IMR-90 (cell line): ENCODE measurements at regions not wholly inside any gene's neighbourhood (a gene's known extent, or its start where the extent isn't known, plus 50 kb on each side); places are given as distances from the start of the nearest gene placed in this dataset.

Experiments used
- ATAC-seq: fragments of 200-7000 bp; cut with Tn5 transposase; 2 replicates; pipeline ENCODE4 v1.9.1; 2020; ENCODE audit warnings: low read depth, mild to moderate bottlenecking, moderate library complexity
- BruUV-seq: library from RNA; stranded (reverse); fragments of 400-500 nt; replicated peaks from 2 replicates; lab custom pipeline; 2021; lab: Mats Ljungman, UMichigan
- CTCF ChIA-PET: fragments of 300-600 bp; formaldehyde crosslinking; extraction: SDS; loops from one replicate; lab custom pipeline; 2021; ENCODE audit warnings: antibody characterized with exemption; lab: Yijun Ruan, JAX
- POLR2A ChIA-PET: fragments of 300-600 bp; sonication (Branson Sonifier 250); formaldehyde crosslinking; loops from one replicate; lab custom pipeline; 2022; ENCODE audit warnings: antibody characterized with exemption; ENCODE audit not compliant: unreplicated experiment; lab: Charles Lee
- DNase-seq: peaks from one replicate; pipeline ENCODE4 v3.0.0; 2013
- H2AFZ ChIP-seq: replicated peaks from 2 replicates; pipeline ENCODE3; 2013; ENCODE audit warnings: low read length, mild to moderate bottlenecking; ENCODE audit not compliant: poor library complexity
- H2AK5ac ChIP-seq: 2 replicates; pipeline ENCODE4 v1.6.1; 2013; ENCODE audit warnings: low read depth, low read length, inconsistent platforms
- H2AK9ac ChIP-seq: replicated peaks from 2 replicates; pipeline ENCODE3; 2013; ENCODE audit warnings: mild to moderate bottlenecking, low read depth, low read length, moderate library complexity; ENCODE audit not compliant: poor library complexity
- H2BK120ac ChIP-seq: 2 replicates; pipeline ENCODE4 v1.6.1; 2013; ENCODE audit warnings: low read depth, low read length, inconsistent platforms
- H2BK15ac ChIP-seq: 3 replicates; pipeline ENCODE4 v1.6.1; 2013; ENCODE audit warnings: low read depth, low read length, inconsistent platforms
- H2BK20ac ChIP-seq: 2 replicates; pipeline ENCODE4 v1.6.1; 2013; ENCODE audit warnings: low read depth, mild to moderate bottlenecking, inconsistent platforms, low read length, moderate library complexity
- H2BK5ac ChIP-seq: 2 replicates; pipeline ENCODE4 v1.6.1; 2013; ENCODE audit warnings: mild to moderate bottlenecking, low read depth, low read length, inconsistent platforms; ENCODE audit not compliant: poor library complexity, severe bottlenecking
- H3K14ac ChIP-seq: replicated peaks from 2 replicates; pipeline ENCODE4 v1.6.1; 2013; ENCODE audit warnings: low read depth, low read length, inconsistent platforms
- H3K18ac ChIP-seq: 2 replicates; pipeline ENCODE4 v1.6.1; 2013; ENCODE audit warnings: low read depth, low read length, control low read depth
- H3K23ac ChIP-seq: 2 replicates; pipeline ENCODE4 v1.6.1; 2013; ENCODE audit warnings: low read depth, low read length, inconsistent platforms
- H3K27ac ChIP-seq: 2 replicates; pipeline ENCODE4 v1.5.1; 2013; ENCODE audit warnings: mild to moderate bottlenecking, control low read depth, low read length; ENCODE audit not compliant: insufficient read depth
- H3K27me3 ChIP-seq: 2 replicates; pipeline ENCODE4 v1.6.1; 2013; ENCODE audit warnings: low read length; ENCODE audit not compliant: control insufficient read depth, insufficient read depth
- H3K36me3 ChIP-seq: 2 replicates; pipeline ENCODE4 v1.6.1; 2013; ENCODE audit warnings: low read length, mixed read lengths; ENCODE audit not compliant: control insufficient read depth, insufficient read depth
- H3K4ac ChIP-seq: 2 replicates; pipeline ENCODE4 v1.6.1; 2013; ENCODE audit warnings: low read depth, low read length, inconsistent platforms
- H3K4me1 ChIP-seq: 2 replicates; pipeline ENCODE4 v1.6.1; 2013; ENCODE audit warnings: low read length, mixed read lengths; ENCODE audit not compliant: control insufficient read depth, insufficient read depth
- H3K4me2 ChIP-seq: 2 replicates; pipeline ENCODE4 v1.6.1; 2013; ENCODE audit warnings: low read depth, mild to moderate bottlenecking, control low read depth, low read length, moderate library complexity
- H3K4me3 ChIP-seq: 2 replicates; pipeline ENCODE4 v1.5.1; 2013; ENCODE audit warnings: low read depth, mild to moderate bottlenecking, control low read depth, low read length, moderate library complexity; ENCODE audit not compliant: insufficient read depth
- H3K56ac ChIP-seq: 2 replicates; pipeline ENCODE4 v1.6.1; 2013; ENCODE audit warnings: low read length, inconsistent platforms; ENCODE audit not compliant: insufficient read depth; ENCODE audit errors: extremely low read depth
- H3K79me1 ChIP-seq, 2 experiments: 2 replicates each; pipeline ENCODE4 v1.6.1; 2013; ENCODE audit warnings: low read length in 2 of 2, inconsistent platforms in 1 of 2, low read depth in 1 of 2
- H3K9ac ChIP-seq: 2 replicates; pipeline ENCODE4 v1.6.1; 2013; ENCODE audit warnings: low read depth, low read length, control low read depth
- H3K9me1 ChIP-seq: 2 replicates; pipeline ENCODE4 v1.6.1; 2013; ENCODE audit warnings: low read length, inconsistent platforms; ENCODE audit not compliant: insufficient read depth
- H3K9me3 ChIP-seq: 2 replicates; pipeline ENCODE4 v1.6.1; 2013; ENCODE audit warnings: low read length; ENCODE audit not compliant: control insufficient read depth, insufficient read depth
- H4K20me1 ChIP-seq: 2 replicates; pipeline ENCODE4 v1.6.1; 2013; ENCODE audit warnings: low read length, inconsistent platforms; ENCODE audit not compliant: insufficient read depth
- H4K5ac ChIP-seq: 2 replicates; pipeline ENCODE4 v1.6.1; 2013; ENCODE audit warnings: mild to moderate bottlenecking, low read depth, low read length, control low read depth
- H4K8ac ChIP-seq, 2 experiments: 2 replicates each; pipeline ENCODE4 v1.6.1; 2013; ENCODE audit warnings: low read depth in 2 of 2, low read length in 2 of 2, control low read depth in 1 of 2, inconsistent platforms in 1 of 2
- H4K91ac ChIP-seq: 2 replicates; pipeline ENCODE4 v1.6.1; 2013; ENCODE audit warnings: low read depth, low read length, inconsistent platforms; ENCODE audit not compliant: insufficient read depth
- BHLHE40 ChIP-seq: fragments of 150-350 bp; IDR thresholded peaks from 2 replicates; pipeline ENCODE4 v1.6.1; 2016; ENCODE audit warnings: mild to moderate bottlenecking, low read depth, low read length
- CEBPB ChIP-seq: IDR thresholded peaks from 2 replicates; pipeline ENCODE4 v1.6.1; 2012; ENCODE audit warnings: low read depth, low read length, improper control_type of control experiment
- CHD1 ChIP-seq: IDR thresholded peaks from 2 replicates; pipeline ENCODE4 v1.6.1; 2012; ENCODE audit warnings: low read depth, low read length, improper control_type of control experiment
- CTCF ChIP-seq: conservative IDR thresholded peaks from 2 replicates; pipeline ENCODE4 v1.5.1; 2012; ENCODE audit warnings: mild to moderate bottlenecking, low read depth, low read length, improper control_type of control experiment
- ELK1 ChIP-seq: fragments of 150-350 bp; IDR thresholded peaks from 2 replicates; pipeline ENCODE4 v1.6.1; 2016; ENCODE audit warnings: low read depth, mild to moderate bottlenecking, low read length, moderate library complexity, borderline replicate concordance
- FOS ChIP-seq: fragments of 150-350 bp; IDR thresholded peaks from 2 replicates; pipeline ENCODE4 v1.6.1; 2016; ENCODE audit warnings: low read depth, low read length
- MAFK ChIP-seq: IDR thresholded peaks from 2 replicates; pipeline ENCODE4 v1.6.1; 2012; ENCODE audit warnings: low read depth, low read length, improper control_type of control experiment
- MXI1 ChIP-seq: IDR thresholded peaks from 2 replicates; pipeline ENCODE4 v1.6.1; 2012; ENCODE audit warnings: low read depth, mild to moderate bottlenecking, low read length, moderate library complexity, borderline replicate concordance
- NFE2L2 ChIP-seq: fragments of 150-350 bp; IDR thresholded peaks from 2 replicates; pipeline ENCODE4 v1.6.1; 2016; ENCODE audit warnings: low read depth, mild to moderate bottlenecking, low read length
- POLR2A ChIP-seq: IDR thresholded peaks from 2 replicates; pipeline ENCODE4 v1.6.1; 2012; ENCODE audit warnings: mild to moderate bottlenecking, low read depth, low read length
- RAD21 ChIP-seq: IDR thresholded peaks from 2 replicates; pipeline ENCODE4 v1.6.1; 2012; ENCODE audit warnings: low read length, improper control_type of control experiment
- RCOR1 ChIP-seq: IDR thresholded peaks from 2 replicates; pipeline ENCODE4 v1.6.1; 2012; ENCODE audit warnings: mild to moderate bottlenecking, low read length, improper control_type of control experiment; ENCODE audit not compliant: insufficient replicate concordance
- RFX5 ChIP-seq: IDR thresholded peaks from 2 replicates; pipeline ENCODE4 v1.8.0; 2012; ENCODE audit warnings: low read depth, mild to moderate bottlenecking, low read length, moderate library complexity
- SMC3 ChIP-seq: fragments of 150-350 bp; IDR thresholded peaks from 2 replicates; pipeline ENCODE4 v1.6.1; 2016; ENCODE audit warnings: low read depth, mild to moderate bottlenecking, antibody characterized with exemption, low read length, moderate library complexity
- WGBS, 2 experiments: methylation state at CpG; one replicate each; pipeline versions ENCODE4 v1.1.5 to v1.1.7; 2013; ENCODE audit warnings: missing lambda C conversion rate in 2 of 2; ENCODE audit not compliant: insufficient read length in 1 of 2; ENCODE audit errors: extremely low coverage in 2 of 2; 5-methylcytosine and 5-hydroxymethylcytosine counted together
- dilution Hi-C: fragments of 300-500 bp; cut with HindIII; formaldehyde crosslinking; loops from one replicate; pipeline ENCODE4 v1.14.3; 2018; ENCODE audit warnings: low sequenced_read_pairs; ENCODE audit not compliant: unreplicated experiment
- in situ Hi-C: fragments of 300-500 bp; cut with MboI; formaldehyde crosslinking; loops from 3 replicates; pipeline ENCODE4 v1.14.3; 2019; ENCODE audit warnings: low sequenced_read_pairs, inconsistent platforms, mixed read lengths
- intact Hi-C: fragments of 100-400 bp; cut with micrococcal nuclease; formaldehyde crosslinking; loops from 2 replicates; pipeline ENCODE4 v1.10.0; 2022
- TF ChIP-seq, protein P1 (sequence below): fragments of 150-350 bp; IDR thresholded peaks from 2 replicates; pipeline ENCODE4 v1.6.1; 2017; ENCODE audit warnings: mild to moderate bottlenecking, antibody characterized with exemption, low read length, low read depth

GRCh38 chr4:19063662-19064061, 1042.1 kb upstream of the LCORL start:
- Histone ChIP-seq H2BK5ac (no peak overlapping the region), H2BK15ac (no peak overlapping the region), H3K36me3 (no peaks in the 10 kb centered on the region), H2AK5ac (no peak overlapping the region), H4K5ac (no peak overlapping the region), H2BK20ac (no peak overlapping the region), H3K4me1 (no peaks in the 10 kb centered on the region), H3K9me3 (no peaks in the 10 kb centered on the region), H3K4me3 (no peak overlapping the region), H3K27me3 (no peaks in the 10 kb centered on the region), H3K14ac (no peak overlapping the region), H4K20me1 (no peaks in the 10 kb centered on the region), H2BK120ac (no peak overlapping the region), H3K27ac (no peak overlapping the region), H3K56ac (no peak overlapping the region), H2AFZ (no peak overlapping the region), H3K4ac (no peak overlapping the region), H2AK9ac (no peak overlapping the region), H3K79me1 (no peaks in the 10 kb centered on the region), H3K9ac (no peak overlapping the region), H4K91ac (no peak overlapping the region), H3K18ac (no peak overlapping the region), H3K4me2 (no peak overlapping the region), H3K23ac (no peak overlapping the region), H3K9me1 (no peaks in the 10 kb centered on the region), H4K8ac (no peak overlapping the region)
- dilution Hi-C loops, result no loop called here
- TF ChIP-seq FOS, result no peak
- TF ChIP-seq MXI1, result no peak
- no peak for TF ChIP-seq BHLHE40
- no peak for TF ChIP-seq MAFK
- TF ChIP-seq CTCF, result no peak
- no peak for TF ChIP-seq RAD21
- TF ChIP-seq ELK1, result no peak
- no peak for TF ChIP-seq RCOR1
- TF ChIP-seq CEBPB, result no peak
- TF ChIP-seq SMC3, result no peak
- TF ChIP-seq NFE2L2, result no peak
- TF ChIP-seq POLR2A, result no peak
- TF ChIP-seq RFX5, result no peak
- TF ChIP-seq CHD1, result no peak
- TF ChIP-seq, protein P1, sequence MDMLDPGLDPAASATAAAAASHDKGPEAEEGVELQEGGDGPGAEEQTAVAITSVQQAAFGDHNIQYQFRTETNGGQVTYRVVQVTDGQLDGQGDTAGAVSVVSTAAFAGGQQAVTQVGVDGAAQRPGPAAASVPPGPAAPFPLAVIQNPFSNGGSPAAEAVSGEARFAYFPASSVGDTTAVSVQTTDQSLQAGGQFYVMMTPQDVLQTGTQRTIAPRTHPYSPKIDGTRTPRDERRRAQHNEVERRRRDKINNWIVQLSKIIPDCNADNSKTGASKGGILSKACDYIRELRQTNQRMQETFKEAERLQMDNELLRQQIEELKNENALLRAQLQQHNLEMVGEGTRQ, result no peak
- intact Hi-C loops, result loop anchor here (10.0 kb wide), 1 partner anchor 249 kb away; no protein-coding TSS in a partner anchor
- CTCF ChIA-PET, result no interaction called here
- ATAC-seq (no peak), DNase-seq (no peak)
- in situ Hi-C loops, result no loop called here
- BruUV-seq, result no TSS peak
- no CpG with 5 or more reads among the region's 5 CpGs for WGBS, 2 experiments
- POLR2A ChIA-PET, result no interaction called here
